ENCODE measurements at regions not wholly inside any gene's neighbourhood (a gene's known extent, or its start where the extent isn't known, plus 50 kb on each side); places are given as distances from the start of the nearest gene placed in this dataset.

GRCh38 chr7:130894146-130894908, 160.3 kb upstream of the KLF14 start:
- TF ChIP-seq CTCF (IDR thresholded peaks at IDR 0.05) = no peak

GRCh38 chr7:130894909-130895750, 161.1 kb upstream of the KLF14 start:
- peaks cover 79% of the 10 kb centered on the region for H3K36me3 ChIP-seq (ENCODE audit: insufficient read depth, low read length)
- ATAC-seq (ENCODE audit: poor library complexity) = no peak
- ChIA-PET CTCF (interaction anchor here (0.7 to 3.6 kb wide), 4 partner anchors 17 to 145 kb away, joined by 3 to 50 read pairs (median 8); no protein-coding TSS in a partner anchor), POLR2A (no interaction called here)
- H3K27me3 ChIP-seq (ENCODE audit: control insufficient read depth in 1 of 2, insufficient read depth in 2 of 2, low read length in 2 of 2) = no peaks in the 10 kb centered on the region
- DNase-seq = no peak
- no peaks in the 10 kb centered on the region for H3K9me3 Mint-ChIP-seq
- H3K9me3 ChIP-seq (ENCODE audit: control insufficient read depth in 1 of 2, insufficient read depth in 1 of 2, low read length in 2 of 2) = no peaks in the 10 kb centered on the region
- H3K4me1 Mint-ChIP-seq (ENCODE audit: low read depth) = peaks cover 63% of the 10 kb centered on the region
- peaks cover 60% of the 10 kb centered on the region for H3K4me1 ChIP-seq (ENCODE audit: insufficient read depth, low read length)
- H3K27ac ChIP-seq (ENCODE audit: low read depth in 1 of 2, low read length in 2 of 2) = no peak overlapping the region
- H3K4me3 Mint-ChIP-seq = no peak overlapping the region
- peaks cover 92% of the 10 kb centered on the region for H3K36me3 Mint-ChIP-seq (ENCODE audit: low read depth)
- H3K4me3 ChIP-seq (ENCODE audit: low read length) = no peak overlapping the region
- peak overlapping the region; percentile 82 for H3K27ac Mint-ChIP-seq
- TF ChIP-seq CTCF (IDR thresholded peaks at IDR 0.05) = no peak
- intact Hi-C loops (cut with DNase I, micrococcal nuclease) = loop anchor here (5.0 to 10.0 kb wide), 4 partner anchors 60 to 760 kb away; no protein-coding TSS in a partner anchor
- H3K27me3 Mint-ChIP-seq = no peaks in the 10 kb centered on the region

More at GRCh38 chr7:130894146-130894908, 160.3 kb upstream of the KLF14 start:
- Histone ChIP-seq H3K27me3 (ENCODE audit: control insufficient read depth in 1 of 2, insufficient read depth in 2 of 2, low read length in 2 of 2) (no peaks in the 10 kb centered on the region), H3K4me3 (ENCODE audit: low read length) (no peak overlapping the region), H3K27ac (ENCODE audit: low read depth in 1 of 2, low read length in 2 of 2) (peak overlapping the region in 1 of 2 donors; percentile 58), H3K9me3 (ENCODE audit: control insufficient read depth in 1 of 2, insufficient read depth in 1 of 2, low read length in 2 of 2) (no peaks in the 10 kb centered on the region), H3K36me3 (ENCODE audit: insufficient read depth, low read length) (peaks cover 79% of the 10 kb centered on the region), H3K4me1 (ENCODE audit: insufficient read depth, low read length) (peaks cover 57% of the 10 kb centered on the region)
- POLR2A ChIA-PET = no interaction called here
- Mint-ChIP-seq H3K27ac (peak overlapping the region; percentile 82), H3K9me3 (no peaks in the 10 kb centered on the region), H3K36me3 (ENCODE audit: low read depth) (peaks cover 89% of the 10 kb centered on the region), H3K27me3 (no peaks in the 10 kb centered on the region), H3K4me3 (no peak overlapping the region), H3K4me1 (ENCODE audit: low read depth) (peaks cover 55% of the 10 kb centered on the region)
- intact Hi-C loops (cut with DNase I, micrococcal nuclease) = loop anchor here in 1 of 2 experiments (10.0 kb wide), 2 partner anchors 60 to 760 kb away; no protein-coding TSS in a partner anchor
- ATAC-seq (ENCODE audit: poor library complexity) = no peak
- CTCF ChIA-PET = interaction anchor here (1.2 to 1.4 kb wide), 2 partner anchors 46 to 52 kb away, joined by 3 read pairs; no protein-coding TSS in a partner anchor
- DNase-seq = peak in 1 of 14 experiments; percentile 35

- Histone ChIP-seq H3K9me3 (ENCODE audit: control insufficient read depth in 1 of 2, insufficient read depth in 1 of 2, low read length in 2 of 2) (no peaks in the 10 kb centered on the region), H3K36me3 (ENCODE audit: insufficient read depth, low read length) (peaks cover 78% of the 10 kb centered on the region), H3K4me3 (ENCODE audit: low read length) (no peak overlapping the region), H3K27me3 (ENCODE audit: control insufficient read depth in 1 of 2, insufficient read depth in 2 of 2, low read length in 2 of 2) (no peaks in the 10 kb centered on the region), H3K4me1 (ENCODE audit: insufficient read depth, low read length) (peaks cover 70% of the 10 kb centered on the region), H3K27ac (ENCODE audit: low read depth in 1 of 2, low read length in 2 of 2) (no peak overlapping the region)
- intact Hi-C loops (cut with DNase I, micrococcal nuclease) = loop anchor here (2.0 to 10.0 kb wide), 5 partner anchors 59 to 759 kb away; no protein-coding TSS in a partner anchor
- no peak for ATAC-seq (ENCODE audit: poor library complexity)
- CTCF ChIA-PET = interaction anchor here (0.6 to 3.6 kb wide), 41 partner anchors 8 to 526 kb away, joined by 3 to 50 read pairs (median 5); no protein-coding TSS in a partner anchor
- no peaks in the 10 kb centered on the region for H3K9me3 Mint-ChIP-seq
- H3K36me3 Mint-ChIP-seq (ENCODE audit: low read depth) = peaks cover 91% of the 10 kb centered on the region
- H3K4me3 Mint-ChIP-seq = no peak overlapping the region
- no peak for DNase-seq
- no peak for TF ChIP-seq CTCF (IDR thresholded peaks at IDR 0.05)
- POLR2A ChIA-PET = interaction anchor here (0.7 to 2.0 kb wide), 9 partner anchors 14 to 144 kb away, joined by 3 to 13 read pairs (median 3); no protein-coding TSS in a partner anchor
- H3K4me1 Mint-ChIP-seq (ENCODE audit: low read depth) = peaks cover 74% of the 10 kb centered on the region
- peak overlapping the region; percentile 74 for H3K27ac Mint-ChIP-seq
- no peaks in the 10 kb centered on the region for H3K27me3 Mint-ChIP-seq
Measured at GRCh38 chr7:130896051-130896881, 162.3 kb upstream of the KLF14 start.
